ENCODE measurements at regions not wholly inside any gene's neighbourhood (a gene's known extent, or its start where the extent isn't known, plus 50 kb on each side); places are given as distances from the start of the nearest gene placed in this dataset.

DNA sequence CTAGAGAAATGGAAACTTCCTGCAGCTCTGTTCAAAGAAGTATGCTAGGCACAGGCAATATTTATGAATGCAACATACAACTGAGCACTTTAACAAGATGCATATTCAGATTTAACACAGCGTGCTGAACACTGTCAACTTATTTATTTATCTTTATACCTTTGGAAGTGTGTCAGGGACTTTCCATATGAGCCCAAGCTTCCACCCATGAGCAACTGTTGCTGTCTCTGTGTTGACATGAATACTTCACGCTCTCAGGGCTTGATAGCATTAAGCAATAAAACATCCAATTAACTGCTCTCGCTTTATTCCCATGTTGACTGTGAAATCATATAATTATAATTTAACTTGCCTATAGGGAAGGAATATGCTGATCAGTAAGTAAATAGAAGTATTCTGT is 116.6 kb upstream of the ROBO1 start:
- DNase-seq (ENCODE audit: low read depth in 2 of 2), result no peak

DNA sequence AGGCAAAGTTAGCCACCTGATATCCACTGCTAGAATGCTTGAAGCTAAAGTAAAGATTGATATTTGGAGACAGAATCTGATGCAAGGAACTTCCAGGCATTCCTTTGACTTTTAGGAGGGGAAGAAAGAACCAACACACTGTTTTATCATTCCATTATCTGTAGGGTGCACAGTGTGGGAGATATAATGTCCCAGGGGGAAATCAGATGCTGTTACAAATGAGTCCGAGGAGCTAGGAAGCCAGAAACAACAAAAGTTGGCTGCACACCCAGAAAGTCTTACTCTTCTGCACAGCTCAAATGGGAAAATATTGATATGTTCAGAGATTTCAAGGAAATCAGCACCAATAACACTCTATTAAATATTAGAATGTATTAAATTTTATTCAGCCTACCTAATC is 113.6 kb upstream of the ROBO1 start:
- DNase-seq (ENCODE audit: low read depth in 2 of 2), result no peak

GRCh38 chr3:79878708-79879107 is 110.9 kb upstream of the ROBO1 start:
- DNase-seq (ENCODE audit: low read depth in 2 of 2), result no peak

DNA sequence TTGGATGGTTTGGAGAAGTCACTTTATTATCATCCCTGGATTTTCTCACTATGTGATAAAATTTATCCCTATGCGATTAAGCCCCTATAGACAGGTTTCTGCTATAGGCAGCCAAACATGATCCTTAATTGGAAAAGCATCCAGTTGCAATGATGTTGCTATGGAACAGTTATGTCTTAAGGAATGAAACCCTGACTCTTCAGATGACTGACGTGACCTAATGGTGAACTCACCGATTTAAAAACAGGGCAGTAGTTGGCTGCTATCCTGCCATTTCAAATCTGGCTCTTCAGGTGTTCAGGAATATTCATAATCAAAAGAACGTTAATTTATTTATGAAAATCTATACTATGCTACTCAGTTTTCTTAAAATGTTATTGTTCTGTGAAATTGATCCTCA is 106.8 kb upstream of the ROBO1 start:
- no peak for DNase-seq (ENCODE audit: low read depth in 2 of 2)

GRCh38 chr3:79872483-79872882 is 104.7 kb upstream of the ROBO1 start:
- no peak for DNase-seq (ENCODE audit: low read depth in 2 of 2)

DNA sequence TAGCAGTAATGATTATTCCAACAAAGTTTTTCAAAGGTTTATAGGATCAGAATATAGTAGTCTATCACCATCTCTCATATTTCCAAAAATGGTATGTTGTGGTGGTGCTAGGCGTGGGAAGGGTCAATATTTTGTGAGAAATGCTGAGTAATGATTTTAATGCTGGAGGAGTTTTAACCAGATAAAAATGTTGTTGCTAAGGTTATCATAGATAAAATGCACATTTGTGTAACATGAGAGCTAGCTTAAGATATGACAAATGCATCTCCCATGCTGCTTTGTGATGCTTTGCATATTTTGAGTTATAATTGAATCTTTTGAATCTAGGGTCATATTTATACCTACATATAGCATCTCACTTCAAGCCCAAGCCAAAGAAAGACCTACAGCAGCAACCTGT is 103.9 kb upstream of the ROBO1 start:
- DNase-seq (ENCODE audit: low read depth in 2 of 2), result no peak

DNA sequence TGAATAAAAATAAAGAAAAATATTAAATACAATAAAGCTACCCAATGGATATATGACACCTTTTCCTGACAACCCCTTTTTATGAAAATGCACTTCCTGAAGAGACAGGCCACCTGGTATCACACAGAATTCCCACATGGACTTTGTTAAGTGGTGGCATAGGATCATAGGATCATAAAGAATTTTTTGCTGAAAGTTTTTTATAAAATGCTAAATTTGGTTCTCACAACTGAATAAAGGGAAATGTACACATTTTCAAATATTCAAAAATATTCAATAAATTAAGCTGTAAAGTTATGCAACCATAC is 102.5 kb upstream of the ROBO1 start:
- no peak for DNase-seq (ENCODE audit: low read depth in 2 of 2)

DNA sequence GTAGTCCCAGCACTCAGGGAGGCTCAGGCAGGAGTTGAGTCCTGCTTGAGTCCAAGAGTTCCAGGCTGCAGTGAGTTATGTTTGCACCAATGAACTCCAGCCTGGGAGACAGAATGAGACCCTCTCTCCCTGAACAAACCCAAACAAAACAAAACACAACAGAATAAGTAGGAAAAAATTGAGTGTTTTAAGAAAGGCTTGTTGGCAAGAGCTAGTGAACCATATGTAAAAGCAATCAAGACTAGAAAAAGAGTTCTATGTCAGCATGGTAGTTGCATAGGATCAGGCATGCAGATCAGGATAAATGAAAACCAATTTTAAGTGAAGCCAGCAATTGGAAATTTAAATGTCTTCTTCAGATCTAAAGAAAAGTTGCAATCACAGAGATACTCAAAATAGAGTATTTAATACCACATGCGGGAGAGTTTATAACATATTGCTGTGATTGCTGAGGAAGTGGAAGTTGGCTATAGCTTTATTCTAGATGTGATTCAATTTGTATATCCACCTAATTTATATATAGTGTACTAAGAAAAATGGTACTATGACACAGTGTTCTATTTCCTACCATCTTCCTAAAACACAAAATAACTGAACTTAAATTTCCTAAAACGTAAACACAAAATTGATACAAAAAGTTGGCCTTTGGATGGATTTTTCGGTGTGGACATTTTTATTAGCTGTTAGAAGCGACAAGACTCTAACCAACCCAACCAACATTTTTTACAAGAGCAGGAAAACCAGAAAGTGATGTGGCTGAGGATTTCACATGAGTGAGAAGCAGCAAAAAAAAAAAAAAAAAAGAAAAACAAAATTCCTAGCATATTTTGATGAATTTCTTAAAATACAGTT is 101.9 kb upstream of the ROBO1 start:
- DNase-seq (ENCODE audit: low read depth in 2 of 2), result no peak

DNA sequence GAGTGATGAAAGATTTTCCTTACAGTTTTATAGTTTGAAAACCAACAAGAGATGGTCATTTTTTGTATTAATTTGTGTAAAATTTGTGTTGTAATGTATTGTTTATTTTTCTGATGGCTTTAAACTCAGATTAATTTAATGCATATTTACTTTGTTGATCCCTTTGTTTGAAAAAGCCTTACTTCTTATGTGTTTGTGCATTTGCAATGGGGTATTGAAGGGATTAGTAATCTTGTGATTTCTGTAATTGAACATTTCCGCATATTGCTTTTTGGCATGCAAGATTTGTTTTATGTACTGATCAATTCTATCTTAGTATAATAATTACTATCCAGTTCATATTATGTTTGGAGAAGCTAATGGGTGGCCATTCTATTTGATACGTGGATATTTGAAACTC is 98.4 kb upstream of the ROBO1 start:
- DNase-seq (ENCODE audit: low read depth in 2 of 2), result no peak

DNA sequence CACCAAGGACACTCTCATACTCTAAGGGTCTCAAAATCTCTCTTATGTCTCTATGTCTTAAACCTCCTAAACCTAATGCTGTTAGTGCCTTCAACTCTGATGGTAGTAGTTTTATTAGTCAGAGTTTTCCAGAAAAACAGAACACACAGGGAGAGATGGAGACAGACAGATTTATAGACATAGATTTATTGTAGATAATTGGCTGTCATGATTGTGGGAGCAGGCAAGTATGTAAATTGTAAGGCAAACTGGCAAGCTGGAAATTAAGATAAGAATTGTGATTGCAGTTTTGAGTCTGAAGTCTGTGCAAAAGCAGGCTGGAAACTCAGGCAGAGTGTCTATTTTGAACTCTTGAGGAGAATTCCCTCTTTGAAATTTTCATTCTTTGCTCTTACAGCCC is 96.3 kb upstream of the ROBO1 start:
- no peak for DNase-seq (ENCODE audit: low read depth in 2 of 2)

DNA sequence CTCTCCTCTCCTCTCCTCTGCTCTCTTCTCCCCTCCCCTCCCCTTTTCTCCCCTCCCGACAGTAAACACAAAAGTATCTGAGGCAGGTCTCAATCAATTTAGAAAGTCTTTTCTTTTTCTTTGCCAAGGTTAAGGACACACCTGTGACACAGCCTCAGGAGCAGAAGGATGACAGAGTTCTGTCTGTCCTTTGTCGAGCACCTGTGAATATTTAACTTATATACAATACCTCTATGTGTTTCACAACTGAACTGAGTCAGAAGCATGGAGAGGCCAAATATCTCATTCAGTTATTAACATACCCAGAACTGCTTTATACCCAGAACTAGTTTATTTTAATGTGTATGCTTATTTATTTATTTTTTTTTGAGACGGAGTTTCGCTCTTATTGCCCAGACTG is 81.1 kb upstream of the ROBO1 start:
- DNase-seq (ENCODE audit: low read depth in 2 of 2), result no peak

GRCh38 chr3:79847928-79848327 is 80.1 kb upstream of the ROBO1 start:
- no peak for DNase-seq (ENCODE audit: low read depth in 2 of 2)

DNA sequence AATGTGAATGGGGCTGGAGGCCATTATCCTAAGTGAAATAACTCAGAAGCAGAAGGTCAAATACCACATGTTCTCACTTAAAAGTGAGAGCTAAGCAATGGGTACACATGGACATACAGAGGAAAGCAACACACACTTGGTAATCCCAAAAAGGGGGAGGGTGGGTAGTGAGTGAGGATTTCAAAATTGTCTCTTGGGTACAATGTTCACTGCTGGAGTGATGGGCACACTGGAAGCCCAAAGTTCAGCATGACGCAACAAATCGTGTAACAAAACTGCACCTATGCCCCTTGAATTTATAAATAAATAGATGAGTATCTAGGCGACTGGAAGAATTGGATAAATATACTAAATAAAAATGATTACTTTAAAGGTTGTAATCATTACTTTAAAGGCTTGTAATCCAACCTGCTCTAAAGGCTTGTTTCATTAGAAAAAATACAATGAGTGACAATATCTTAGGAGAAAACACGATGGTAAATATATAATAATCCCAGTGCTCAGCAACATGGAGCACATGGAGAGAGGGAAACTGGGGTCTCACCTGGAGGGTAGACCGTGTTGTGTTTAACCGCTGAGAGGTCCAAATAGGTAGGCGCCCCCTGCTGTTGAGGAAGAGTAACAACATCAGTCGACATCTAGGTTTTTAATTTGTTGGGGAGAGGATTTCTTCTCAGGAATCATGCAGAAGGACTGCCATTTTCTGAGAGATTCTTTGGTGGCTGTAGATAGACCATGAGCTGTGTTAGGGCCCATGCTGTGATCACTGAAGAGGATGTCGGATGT is 78.5 kb upstream of the ROBO1 start:
- no peak for DNase-seq (ENCODE audit: low read depth in 2 of 2)

DNA sequence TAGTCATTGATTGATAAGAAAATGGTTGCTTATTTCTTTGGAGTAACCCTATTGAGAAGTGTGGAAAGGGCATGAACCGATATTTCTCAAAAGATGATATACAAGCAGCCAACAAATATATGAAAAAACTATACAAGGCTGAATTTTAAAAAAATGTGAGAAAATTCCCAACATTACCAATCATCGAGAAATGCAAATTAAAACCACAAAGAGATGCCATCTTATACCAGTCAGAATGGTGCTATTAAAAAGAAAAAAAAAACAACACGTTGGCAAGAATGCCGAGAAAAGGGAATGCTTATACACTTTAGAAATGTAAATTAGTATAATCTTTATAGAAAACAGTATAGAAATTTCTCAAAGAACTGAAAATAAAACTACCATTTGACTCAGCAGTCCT is 77.7 kb upstream of the ROBO1 start:
- DNase-seq (ENCODE audit: low read depth in 2 of 2), result no peak

DNA sequence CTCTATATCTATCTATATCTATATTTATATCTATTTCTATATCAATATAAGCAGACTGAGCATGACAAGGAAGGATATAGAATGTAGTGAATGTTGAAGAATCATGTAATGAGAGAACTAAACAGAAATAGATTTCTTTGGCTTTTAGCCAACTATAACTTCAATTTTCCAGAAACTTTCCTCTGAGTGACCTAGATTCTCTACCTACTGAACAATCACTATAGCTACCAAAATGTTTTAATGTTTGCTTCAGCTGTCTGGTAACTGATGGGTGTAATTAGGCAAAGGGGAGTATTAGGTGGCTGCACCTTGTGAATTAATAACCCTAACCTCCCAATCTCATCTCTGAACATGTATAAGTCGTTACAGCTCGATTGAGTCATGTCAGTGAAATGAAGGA is 76.4 kb upstream of the ROBO1 start:
- no peak for DNase-seq (ENCODE audit: low read depth in 2 of 2)

DNA sequence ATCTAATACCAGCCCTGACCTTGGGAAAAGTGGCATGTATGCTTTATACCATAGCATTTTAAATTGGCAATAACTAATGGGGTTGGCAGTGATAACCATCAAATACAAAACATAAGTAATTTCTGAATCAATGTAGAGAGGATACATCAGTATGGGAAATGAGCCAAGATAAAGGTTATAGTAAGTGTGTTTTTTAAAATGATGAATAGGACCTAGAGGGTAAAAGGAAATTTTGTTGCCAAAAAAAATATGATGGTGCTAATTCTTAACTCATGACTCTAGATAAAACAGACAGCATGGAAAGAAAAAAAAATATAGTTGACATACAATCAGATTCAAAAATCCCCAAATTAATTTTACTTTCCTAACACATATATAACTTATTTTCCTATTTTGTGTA is 75.4 kb upstream of the ROBO1 start:
- DNase-seq (ENCODE audit: low read depth in 2 of 2), result no peak

- DNase-seq (ENCODE audit: low read depth in 2 of 2), result no peak
Measured at GRCh38 chr3:79835701-79836100, 67.9 kb upstream of the ROBO1 start.

GRCh38 chr3:79824166-79824565 is 56.4 kb upstream of the ROBO1 start:
- DNase-seq (ENCODE audit: low read depth in 2 of 2), result no peak

DNA sequence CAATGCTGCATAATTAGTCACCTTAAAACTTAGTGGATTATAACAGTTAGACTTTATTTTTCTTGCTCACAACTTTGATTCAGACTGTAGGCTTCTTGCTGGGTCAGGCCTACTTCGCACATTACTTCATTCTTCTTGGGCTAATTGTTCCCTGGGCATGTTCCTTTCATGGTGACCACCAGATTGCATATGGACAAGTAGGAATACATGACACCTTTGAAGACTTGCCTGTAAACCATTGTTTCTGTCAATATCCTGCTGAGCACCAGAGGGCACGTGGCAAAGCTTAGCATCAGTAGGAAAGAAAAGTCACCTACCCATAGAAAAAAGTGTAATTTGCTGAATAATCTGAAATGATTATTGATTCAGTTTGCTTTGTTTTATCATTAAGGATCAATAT is 54.3 kb upstream of the ROBO1 start:
- no peak for DNase-seq (ENCODE audit: low read depth in 2 of 2)

GRCh38 chr3:79820089-79820488 is 52.3 kb upstream of the ROBO1 start:
- no peak for DNase-seq (ENCODE audit: low read depth in 2 of 2)

DNA sequence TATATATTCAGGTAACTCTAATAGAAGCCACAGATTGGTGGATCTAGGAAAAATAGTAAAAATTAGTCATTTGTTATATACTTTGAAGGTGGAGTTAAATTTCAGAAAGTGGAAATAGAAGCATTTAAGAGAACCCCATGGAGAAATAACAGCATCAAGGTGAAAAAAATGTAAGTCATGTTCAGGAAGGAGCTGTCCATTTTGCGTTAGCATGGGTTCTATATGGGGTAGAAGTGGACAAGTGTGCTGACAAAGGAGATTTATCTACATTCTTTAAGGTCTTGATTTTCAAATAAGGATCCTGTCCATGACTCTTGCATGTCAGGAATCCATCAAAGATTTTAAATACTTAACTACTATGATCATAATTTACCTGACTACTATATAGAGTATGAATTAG is 50.2 kb upstream of the ROBO1 start:
- DNase-seq (ENCODE audit: low read depth in 2 of 2), result no peak
